GM19239 (cell line): ENCODE measurements at regions not wholly inside any gene's neighbourhood (a gene's known extent, or its start where the extent isn't known, plus 50 kb on each side); places are given as distances from the start of the nearest gene placed in this dataset.

Experiments
- DNase-seq: peaks from one replicate; pipeline ENCODE4 v3.0.0; 2011; ENCODE audit warnings: low spot score; ENCODE audit not compliant: insufficient read length
- FAIRE-seq: peaks from 2 replicates; lab custom pipeline; 2011; peaks lifted over from hg19 to GRCh38; lab: Jason Lieb, UNC

- no peak for DNase-seq
- FAIRE-seq = no peak
These were observed 165.4 kb downstream of the PHETA1 start for GRCh38 chr12:111203446-111203845.

GRCh38 chr12:111202237-111202915, 166.5 kb downstream of the PHETA1 start:
- DNase-seq (no peak), FAIRE-seq (no peak)

GRCh38 chr12:111201495-111202236, 167.2 kb downstream of the PHETA1 start:
- FAIRE-seq = no peak
- no peak for DNase-seq

- DNase-seq (no peak), FAIRE-seq (no peak)
These were observed 167.9 kb downstream of the PHETA1 start for GRCh38 chr12:111201036-111201435.

GRCh38 chr12:111197376-111197944, 171.4 kb downstream of the PHETA1 start:
- FAIRE-seq = no peak
- no peak for DNase-seq

GRCh38 chr12:111196532-111196931, 172.4 kb downstream of the PHETA1 start:
- DNase-seq (no peak), FAIRE-seq (no peak)

GRCh38 chr12:111195316-111195715, 173.6 kb downstream of the PHETA1 start:
- DNase-seq = no peak
- no peak for FAIRE-seq

GRCh38 chr12:111194703-111195051, 174.2 kb downstream of the PHETA1 start:
- no peak for DNase-seq
- no peak for FAIRE-seq

GRCh38 chr12:111193977-111194702, 174.8 kb downstream of the PHETA1 start:
- FAIRE-seq (no peak), DNase-seq (no peak)

- DNase-seq (no peak), FAIRE-seq (no peak)
These were observed 175.4 kb downstream of the PHETA1 start for GRCh38 chr12:111193496-111193895.

- FAIRE-seq = no peak
- DNase-seq = no peak
These were observed 175.8 kb downstream of the PHETA1 start for GRCh38 chr12:111193067-111193466.

- FAIRE-seq (no peak), DNase-seq (no peak)
These were observed 176.2 kb downstream of the PHETA1 start for GRCh38 chr12:111192647-111193046.

GRCh38 chr12:111190741-111191526, 178.0 kb downstream of the PHETA1 start:
- DNase-seq = no peak
- FAIRE-seq = no peak

- no peak for DNase-seq
- FAIRE-seq = no peak
These were observed 179.1 kb downstream of the PHETA1 start for GRCh38 chr12:111189792-111190191.

GRCh38 chr12:111188436-111188835, 180.5 kb downstream of the PHETA1 start:
- DNase-seq (no peak), FAIRE-seq (no peak)

- no peak for FAIRE-seq
- DNase-seq = no peak
These were observed 182.5 kb downstream of the PHETA1 start for GRCh38 chr12:111186347-111186746.

GRCh38 chr12:111185889-111186227, 183.0 kb downstream of the PHETA1 start:
- no peak for FAIRE-seq

GRCh38 chr12:111185206-111185888, 183.5 kb downstream of the PHETA1 start:
- DNase-seq (no peak), FAIRE-seq (no peak)

More at GRCh38 chr12:111185889-111186227, 183.0 kb downstream of the PHETA1 start:
- no peak for DNase-seq

- FAIRE-seq (no peak), DNase-seq (no peak)
These were observed 184.7 kb downstream of the PHETA1 start for GRCh38 chr12:111184161-111184560.

- DNase-seq = no peak
- FAIRE-seq = no peak
These were observed 185.8 kb downstream of the PHETA1 start for GRCh38 chr12:111183094-111183493.
